NT2/D1 (cell line): ENCODE measurements at regions not wholly inside any gene's neighbourhood (a gene's known extent, or its start where the extent isn't known, plus 50 kb on each side); places are given as distances from the start of the nearest gene placed in this dataset.

Experiments
- DNase-seq: peaks from one replicate; pipeline ENCODE4 v3.0.0-alpha.2; 2011; ENCODE audit warnings: low read depth, low spot score
- H3K27me3 ChIP-seq: 2 replicates; pipeline ENCODE4 v1.6.0; 2011; ENCODE audit warnings: mild to moderate bottlenecking; ENCODE audit not compliant: insufficient read length, insufficient read depth
- H3K36me3 ChIP-seq: 2 replicates; pipeline ENCODE4 v1.6.1; 2011; ENCODE audit warnings: mild to moderate bottlenecking, low read length, mixed read lengths; ENCODE audit not compliant: insufficient read depth, insufficient read length
- H3K4me1 ChIP-seq: 2 replicates; pipeline ENCODE4 v1.5.1; 2011; ENCODE audit not compliant: insufficient read depth, insufficient read length
- H3K4me3 ChIP-seq: 2 replicates; pipeline ENCODE4 v1.5.1; 2011; ENCODE audit warnings: low read depth; ENCODE audit not compliant: insufficient read length
- H3K9ac ChIP-seq: 2 replicates; pipeline ENCODE4 v1.6.0; 2011; ENCODE audit warnings: low read depth; ENCODE audit not compliant: insufficient read length
- H3K9me3 ChIP-seq: 2 replicates; pipeline ENCODE4 v1.5.1; 2011; ENCODE audit warnings: mild to moderate bottlenecking, low read length; ENCODE audit not compliant: insufficient read depth
- SUZ12 ChIP-seq: IDR thresholded peaks from 2 replicates; pipeline ENCODE4 v1.6.1; 2011; ENCODE audit not compliant: insufficient read length, insufficient read depth; ENCODE audit errors: extremely low read depth
- YY1 ChIP-seq: IDR thresholded peaks from 2 replicates; pipeline ENCODE4 v1.6.1; 2011; ENCODE audit not compliant: insufficient read length, insufficient read depth
- ZNF274 ChIP-seq: IDR thresholded peaks from 2 replicates; pipeline ENCODE4 v1.6.1; 2011; ENCODE audit warnings: mild to moderate bottlenecking, low read depth, low read length

DNA sequence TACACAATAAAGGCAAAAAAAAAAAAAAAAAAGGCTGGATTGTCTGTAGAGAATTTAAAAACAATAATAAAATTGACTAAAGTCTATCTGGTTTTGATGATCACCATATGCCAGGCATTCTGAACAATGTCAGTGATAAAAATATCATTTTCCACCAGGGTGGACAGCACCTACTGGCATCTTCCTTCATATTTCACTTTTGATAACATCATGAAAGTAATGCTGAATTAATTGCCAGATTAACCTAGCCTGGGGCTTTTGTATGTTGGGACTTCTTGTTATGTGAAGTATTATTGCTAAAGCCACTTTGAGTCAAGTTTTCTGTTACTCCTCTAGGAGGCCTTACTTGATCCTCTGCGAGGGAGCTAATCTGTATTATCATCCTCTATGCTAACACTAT, 73.8 kb upstream of the FAM98A start:
- no peak overlapping the region for H3K9ac ChIP-seq
- no peak overlapping the region for H3K4me3 ChIP-seq
- no peaks in the 10 kb centered on the region for H3K4me1 ChIP-seq
- TF ChIP-seq YY1 (no peak), SUZ12 (no peak), ZNF274 (no peak)
- H3K27me3 ChIP-seq, result no peaks in the 10 kb centered on the region
- no peaks in the 10 kb centered on the region for H3K36me3 ChIP-seq
- no peak for DNase-seq
- H3K9me3 ChIP-seq, result no peaks in the 10 kb centered on the region

DNA sequence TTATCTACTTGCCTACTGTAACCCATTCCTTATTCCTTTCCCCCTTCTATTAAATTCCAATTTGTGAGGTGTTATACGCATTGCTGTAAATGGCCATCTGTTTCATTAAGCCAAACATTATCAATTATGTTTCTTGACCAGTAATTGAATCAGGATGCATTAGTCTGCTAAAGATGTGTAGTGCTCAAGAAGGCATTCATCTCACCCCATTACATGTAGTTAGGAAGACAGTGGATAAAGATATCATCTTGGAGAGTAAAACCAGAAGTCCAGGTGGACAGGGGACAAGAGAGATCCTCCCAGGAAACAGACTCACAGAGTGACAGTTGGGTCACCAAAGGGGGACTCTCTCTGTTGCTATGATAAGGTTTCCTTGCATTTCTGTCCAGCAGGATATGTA, 73.3 kb upstream of the FAM98A start:
- H3K36me3 ChIP-seq, result no peaks in the 10 kb centered on the region
- no peaks in the 10 kb centered on the region for H3K27me3 ChIP-seq
- DNase-seq, result no peak
- H3K4me3 ChIP-seq, result no peak overlapping the region
- no peak for TF ChIP-seq YY1
- no peak for TF ChIP-seq SUZ12
- no peak for TF ChIP-seq ZNF274
- no peaks in the 10 kb centered on the region for H3K9me3 ChIP-seq
- H3K4me1 ChIP-seq, result no peaks in the 10 kb centered on the region
- H3K9ac ChIP-seq, result no peak overlapping the region

DNA sequence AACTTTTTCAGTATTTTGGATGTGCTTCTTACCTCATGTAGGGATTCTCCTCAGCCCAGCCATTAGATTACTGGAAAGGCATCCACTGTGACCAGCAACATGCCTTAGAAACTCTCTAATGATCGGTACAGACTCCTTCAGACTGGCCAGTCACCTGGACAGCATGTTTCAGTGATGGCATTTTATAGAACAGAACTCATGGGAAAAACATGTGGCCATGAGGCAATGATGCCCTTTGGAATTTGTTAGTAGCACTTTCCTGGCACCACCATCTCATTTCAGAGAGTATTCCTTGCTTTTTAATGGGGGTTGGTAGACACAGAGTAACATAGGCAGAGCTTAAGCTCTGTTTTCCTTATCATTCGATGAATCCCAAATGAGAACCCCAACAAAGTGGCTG, 72.1 kb upstream of the FAM98A start:
- no peaks in the 10 kb centered on the region for H3K27me3 ChIP-seq
- TF ChIP-seq ZNF274, result no peak
- TF ChIP-seq SUZ12, result no peak
- TF ChIP-seq YY1, result no peak
- H3K36me3 ChIP-seq, result no peaks in the 10 kb centered on the region
- no peak overlapping the region for H3K9ac ChIP-seq
- no peak overlapping the region for H3K4me3 ChIP-seq
- DNase-seq, result no peak
- no peaks in the 10 kb centered on the region for H3K9me3 ChIP-seq
- no peaks in the 10 kb centered on the region for H3K4me1 ChIP-seq

DNA sequence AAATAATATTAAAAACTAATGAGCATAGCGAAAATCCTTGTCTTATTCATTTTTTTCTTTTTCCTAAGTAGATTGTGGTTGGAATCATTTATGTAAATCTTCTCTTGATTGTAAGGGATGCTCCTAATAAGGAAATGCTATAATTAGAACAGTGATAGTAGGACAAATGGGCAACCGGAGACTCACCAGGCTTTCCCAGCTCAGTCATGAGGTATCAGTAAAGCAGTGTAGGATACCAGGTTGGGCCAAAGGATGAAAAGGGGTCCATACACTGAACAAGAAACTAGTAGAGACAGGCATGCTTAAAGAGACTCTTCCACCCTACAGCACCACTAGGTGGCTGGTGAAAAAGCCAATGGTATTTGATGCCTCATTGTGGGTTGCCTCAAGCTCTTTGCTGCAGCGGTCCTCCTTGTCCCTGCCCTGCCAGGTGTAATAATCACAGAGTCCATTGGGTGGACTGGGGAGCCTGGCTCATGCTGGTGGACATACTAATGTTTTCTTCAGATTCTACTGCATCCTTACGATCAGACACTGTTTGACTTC, 71.4 kb upstream of the FAM98A start:
- Histone ChIP-seq H3K9me3 (peaks cover 2% of the 10 kb centered on the region; the same call in 1 of the 2 replicates), H3K27me3 (no peaks in the 10 kb centered on the region), H3K9ac (no peak overlapping the region), H3K36me3 (no peaks in the 10 kb centered on the region), H3K4me3 (no peak overlapping the region), H3K4me1 (no peaks in the 10 kb centered on the region)
- no peak for DNase-seq
- TF ChIP-seq SUZ12, result no peak
- no peak for TF ChIP-seq YY1
- TF ChIP-seq ZNF274, result no peak

DNA sequence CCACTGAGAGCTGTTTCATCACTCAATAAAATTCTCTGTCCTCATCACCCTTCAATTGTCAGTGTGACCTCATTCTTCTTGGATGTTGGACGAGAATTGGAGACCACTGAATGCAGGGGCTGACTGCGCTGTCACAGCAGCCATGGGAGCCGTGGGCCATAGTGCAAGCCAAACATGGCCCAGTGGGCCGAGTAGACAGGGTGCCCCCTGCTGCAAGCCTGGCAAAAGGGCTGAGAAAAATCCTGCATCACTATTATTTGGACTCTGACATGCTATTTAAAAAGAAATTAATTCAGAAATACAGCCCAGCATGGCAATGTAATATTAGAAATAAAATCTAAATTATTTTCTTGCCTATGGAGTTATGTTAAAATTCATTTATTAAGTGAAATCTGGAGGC, 67.8 kb upstream of the FAM98A start:
- Histone ChIP-seq H3K36me3 (no peaks in the 10 kb centered on the region), H3K4me3 (no peak overlapping the region), H3K4me1 (no peaks in the 10 kb centered on the region), H3K27me3 (no peaks in the 10 kb centered on the region), H3K9ac (no peak overlapping the region), H3K9me3 (peaks cover 18% of the 10 kb centered on the region)
- TF ChIP-seq ZNF274 (no peak), SUZ12 (no peak), YY1 (no peak)
- no peak for DNase-seq

DNA sequence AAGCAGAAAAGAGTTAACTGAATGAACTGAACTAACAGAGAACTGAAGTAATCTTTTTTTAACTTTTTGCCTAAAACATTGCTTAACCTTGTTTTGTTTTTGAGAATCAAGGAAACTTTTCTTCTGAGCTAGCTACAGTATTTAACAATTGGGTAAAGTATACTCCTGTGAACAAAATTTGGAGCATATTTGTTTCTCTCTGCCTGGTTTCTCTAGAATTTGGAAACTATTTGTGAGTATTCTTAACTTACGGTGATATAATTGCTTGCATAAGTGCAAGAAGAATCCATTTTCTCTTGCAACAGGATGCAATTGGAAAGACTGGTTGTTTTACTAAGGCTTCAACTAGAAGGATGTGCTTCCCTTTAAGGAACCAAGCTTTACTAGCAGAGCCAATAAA, 65.9 kb upstream of the FAM98A start:
- Histone ChIP-seq H3K9me3 (peaks cover 18% of the 10 kb centered on the region), H3K27me3 (no peaks in the 10 kb centered on the region), H3K4me1 (no peaks in the 10 kb centered on the region), H3K9ac (no peak overlapping the region), H3K36me3 (no peaks in the 10 kb centered on the region), H3K4me3 (no peak overlapping the region)
- TF ChIP-seq SUZ12 (no peak), YY1 (no peak), ZNF274 (no peak)
- DNase-seq, result no peak

DNA sequence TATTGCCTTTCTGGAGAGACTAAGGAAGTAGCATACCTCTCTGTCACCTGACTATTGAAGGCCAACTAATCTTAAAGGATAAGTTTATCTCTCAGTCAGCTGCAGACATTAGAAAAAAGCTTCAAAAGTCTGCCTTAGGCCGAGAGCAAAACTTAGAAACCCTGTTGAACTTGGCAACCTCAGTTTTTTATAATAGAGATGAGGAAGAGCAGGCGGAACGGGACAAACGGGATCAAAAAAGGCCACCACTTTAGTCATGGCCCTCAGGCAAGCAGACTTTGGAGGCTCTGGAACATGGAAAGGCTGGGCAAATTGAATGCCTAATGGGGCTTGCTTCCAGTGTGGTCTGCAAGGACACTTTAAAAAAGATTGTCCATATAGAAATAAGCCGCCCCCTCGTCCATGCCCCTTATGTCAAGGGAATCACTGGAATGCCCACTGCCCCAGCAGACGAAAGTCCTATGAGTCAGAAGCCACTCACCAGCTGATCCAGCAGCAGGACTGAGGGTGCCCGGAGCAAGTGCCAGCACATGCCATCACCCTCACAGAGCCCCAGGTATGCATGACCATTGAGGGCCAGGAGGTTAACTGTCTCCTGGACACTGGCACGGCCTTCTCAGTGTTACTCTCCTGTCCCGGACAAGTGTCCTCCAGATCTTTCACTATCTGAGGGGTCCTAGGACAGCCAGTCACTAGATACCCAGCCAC, 61.5 kb upstream of the FAM98A start:
- peaks cover 17% of the 10 kb centered on the region for H3K9me3 ChIP-seq
- H3K9ac ChIP-seq, result no peak overlapping the region
- H3K27me3 ChIP-seq, result no peaks in the 10 kb centered on the region
- DNase-seq, result no peak
- H3K4me3 ChIP-seq, result no peak overlapping the region
- no peak for TF ChIP-seq ZNF274
- TF ChIP-seq SUZ12, result no peak
- no peak for TF ChIP-seq YY1
- H3K36me3 ChIP-seq, result no peaks in the 10 kb centered on the region
- no peaks in the 10 kb centered on the region for H3K4me1 ChIP-seq
